Loucy (cell line): ENCODE measurements at regions not wholly inside any gene's neighbourhood (a gene's known extent, or its start where the extent isn't known, plus 50 kb on each side); places are given as distances from the start of the nearest gene placed in this dataset.

ENCODE experiments used
- CTCF ChIP-seq: fragments of 200-600 bp; sonication (generic); conservative IDR thresholded peaks from 2 replicates; pipeline ENCODE4 v1.5.1; 2014; ENCODE audit warnings: mild to moderate bottlenecking, antibody characterized with exemption, low read length
- EZH2phosphoT487 ChIP-seq: fragments of 200-600 bp; IDR thresholded peaks from 2 replicates; pipeline ENCODE4 v1.6.1; 2018; ENCODE audit warnings: antibody characterized with exemption, mild to moderate bottlenecking, moderate library complexity, borderline replicate concordance

GRCh38 chr6:106730718-106731117 is 101.3 kb downstream of the QRSL1 start:
- no peak for TF ChIP-seq CTCF
- TF ChIP-seq EZH2phosphoT487 = no peak
